Tibial nerve (tissue), 3 donors: ENCODE measurements at regions not wholly inside any gene's neighbourhood (a gene's known extent, or its start where the extent isn't known, plus 50 kb on each side); places are given as distances from the start of the nearest gene placed in this dataset.

Experiments
- POLR2A ChIP-seq, 2 donors: fragments of 450-650 bp; IDR thresholded peaks; one replicate each; pipeline ENCODE4 v1.6.1; 2017; ENCODE audit warnings: antibody characterized with exemption in 2 of 2, mild to moderate bottlenecking in 2 of 2, moderate library complexity in 2 of 2
- TF ChIP-seq, protein P1 (sequence below), 5 experiments: fragments of 200-600 bp in 3 of 5; fragments of 450-650 bp in 2 of 5; sonication (generic) in 3 of 5; IDR thresholded peaks; one replicate each; pipeline ENCODE4 v1.5.1; 2016 to 2019; ENCODE audit warnings: antibody characterized with exemption in 5 of 5, mild to moderate bottlenecking in 3 of 5, moderate library complexity in 2 of 5

DNA sequence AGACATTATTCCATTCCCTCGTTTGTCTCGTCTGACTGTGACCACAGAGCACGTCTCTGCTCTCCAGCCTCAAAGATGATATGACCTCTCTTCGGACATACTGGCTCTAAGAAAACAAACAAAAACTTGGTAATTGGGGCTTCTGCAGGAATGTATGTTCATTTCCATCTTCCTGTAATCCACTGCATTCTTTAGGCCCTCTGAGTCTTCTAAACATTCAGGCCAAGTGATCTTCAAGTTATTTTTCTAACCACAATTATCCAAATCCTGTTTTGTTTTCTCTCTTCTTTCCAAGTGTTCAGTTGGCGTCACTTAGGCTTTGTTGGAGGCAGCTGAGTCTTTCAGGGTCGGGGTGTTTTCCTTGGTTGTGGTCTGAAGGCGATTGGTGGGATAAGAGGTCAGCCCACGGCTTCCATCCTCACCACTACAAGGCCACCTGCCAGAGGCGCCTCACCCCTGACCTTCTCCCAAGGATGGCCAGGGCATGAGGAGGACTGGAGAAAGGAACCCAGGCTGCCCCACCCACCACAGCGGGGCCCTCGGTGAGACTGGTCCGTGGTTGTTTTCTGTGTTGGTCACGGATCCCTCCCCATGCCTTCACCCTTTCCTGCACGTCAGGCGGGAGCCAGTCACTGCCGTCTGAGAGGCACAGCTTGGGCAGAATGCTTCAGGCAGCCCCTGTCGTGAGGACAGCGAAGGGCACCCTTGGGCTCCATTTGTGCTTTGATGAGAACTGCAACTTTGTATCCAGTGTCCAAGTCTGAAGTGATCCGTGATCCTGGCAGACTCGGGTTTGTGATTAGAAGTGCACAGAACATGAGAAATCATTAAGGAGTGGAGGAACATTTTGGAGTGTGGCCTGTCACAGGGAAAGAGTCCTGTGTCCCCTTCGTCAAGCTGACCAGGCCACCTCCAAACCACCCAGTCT, 88.6 kb upstream of the FHL2 start:
- TF ChIP-seq, protein P1, sequence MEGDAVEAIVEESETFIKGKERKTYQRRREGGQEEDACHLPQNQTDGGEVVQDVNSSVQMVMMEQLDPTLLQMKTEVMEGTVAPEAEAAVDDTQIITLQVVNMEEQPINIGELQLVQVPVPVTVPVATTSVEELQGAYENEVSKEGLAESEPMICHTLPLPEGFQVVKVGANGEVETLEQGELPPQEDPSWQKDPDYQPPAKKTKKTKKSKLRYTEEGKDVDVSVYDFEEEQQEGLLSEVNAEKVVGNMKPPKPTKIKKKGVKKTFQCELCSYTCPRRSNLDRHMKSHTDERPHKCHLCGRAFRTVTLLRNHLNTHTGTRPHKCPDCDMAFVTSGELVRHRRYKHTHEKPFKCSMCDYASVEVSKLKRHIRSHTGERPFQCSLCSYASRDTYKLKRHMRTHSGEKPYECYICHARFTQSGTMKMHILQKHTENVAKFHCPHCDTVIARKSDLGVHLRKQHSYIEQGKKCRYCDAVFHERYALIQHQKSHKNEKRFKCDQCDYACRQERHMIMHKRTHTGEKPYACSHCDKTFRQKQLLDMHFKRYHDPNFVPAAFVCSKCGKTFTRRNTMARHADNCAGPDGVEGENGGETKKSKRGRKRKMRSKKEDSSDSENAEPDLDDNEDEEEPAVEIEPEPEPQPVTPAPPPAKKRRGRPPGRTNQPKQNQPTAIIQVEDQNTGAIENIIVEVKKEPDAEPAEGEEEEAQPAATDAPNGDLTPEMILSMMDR (IDR thresholded peaks at IDR 0.05), result no peak
- TF ChIP-seq POLR2A (IDR thresholded peaks at IDR 0.05), result no peak
